Suprapubic skin (tissue), 4 donors: ENCODE measurements at regions not wholly inside any gene's neighbourhood (a gene's known extent, or its start where the extent isn't known, plus 50 kb on each side); places are given as distances from the start of the nearest gene placed in this dataset.

ENCODE experiments used
- DNase-seq, 2 donors: peaks; one replicate each; pipeline ENCODE4 v3.0.0-alpha.2; 2019; ENCODE audit warnings: low spot score in 2 of 2
- H3K27ac ChIP-seq: fragments of 200-600 bp; sonication (generic); one replicate; pipeline ENCODE4 v1.5.1; 2019
- H3K27me3 ChIP-seq: fragments of 200-600 bp; sonication (generic); one replicate; pipeline ENCODE4 v1.5.1; 2019
- H3K36me3 ChIP-seq: fragments of 200-600 bp; sonication (generic); one replicate; pipeline ENCODE4 v1.5.1; 2019
- H3K4me1 ChIP-seq: fragments of 200-600 bp; sonication (generic); one replicate; pipeline ENCODE4 v1.5.1; 2019
- H3K4me3 ChIP-seq: fragments of 200-600 bp; sonication (generic); one replicate; pipeline ENCODE4 v1.5.1; 2019; ENCODE audit warnings: mild to moderate bottlenecking
- H3K9me3 ChIP-seq: fragments of 200-600 bp; sonication (generic); one replicate; pipeline ENCODE4 v1.5.1; 2019
- CTCF ChIP-seq, 2 donors: fragments of 200-600 bp in 1 of 2; fragments of 450-650 bp in 1 of 2; sonication (generic) in 1 of 2; IDR thresholded peaks; one replicate each; pipeline ENCODE4 v1.5.1; 2016 to 2019; ENCODE audit warnings: antibody characterized with exemption in 2 of 2, mild to moderate bottlenecking in 1 of 2, moderate library complexity in 1 of 2
- EP300 ChIP-seq: sonication (generic); formaldehyde crosslinking; IDR thresholded peaks from one replicate; pipeline ENCODE4 v1.6.1; 2017; ENCODE audit warnings: antibody characterized with exemption
- POLR2A ChIP-seq, 2 donors: fragments of 450-650 bp; IDR thresholded peaks; one replicate each; pipeline ENCODE4 v1.6.1; 2017; ENCODE audit warnings: antibody characterized with exemption in 2 of 2, mild to moderate bottlenecking in 2 of 2, moderate library complexity in 2 of 2
- POLR2AphosphoS5 ChIP-seq, 3 donors: sonication (generic); formaldehyde crosslinking; IDR thresholded peaks; one replicate each; pipeline ENCODE4 v1.6.1; 2017; ENCODE audit warnings: antibody characterized with exemption in 3 of 3
- WGBS: methylation state at CpG from one replicate; pipeline ENCODE4 v1.1.5; 2018; 5-methylcytosine and 5-hydroxymethylcytosine counted together

DNA sequence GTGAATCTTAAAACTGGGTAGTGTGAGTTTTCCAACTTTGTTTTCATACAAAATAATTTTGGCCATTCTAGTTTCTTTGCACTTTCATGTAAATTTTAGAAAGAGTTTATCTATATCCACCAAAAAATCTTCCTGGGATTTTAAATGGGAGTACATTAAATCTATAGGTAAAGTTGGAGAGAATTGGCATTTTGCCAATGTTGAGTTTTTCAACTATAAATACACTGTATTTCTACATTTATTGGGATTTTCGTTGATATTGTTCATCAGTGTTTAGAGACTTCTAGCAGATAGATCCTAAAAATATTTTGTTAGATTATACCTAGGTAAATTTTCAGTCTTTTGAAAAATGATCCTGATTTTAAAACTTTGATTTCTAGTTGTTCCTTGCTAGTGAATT lies 83.1 kb upstream of the CCDC54 start:
- TF ChIP-seq EP300 (no peak), POLR2AphosphoS5 (IDR thresholded peaks at IDR 0.05) (no peak), CTCF (IDR thresholded peaks at IDR 0.05) (no peak), POLR2A (IDR thresholded peaks at IDR 0.05) (no peak)
- Histone ChIP-seq H3K36me3 (no peaks in the 10 kb centered on the region), H3K27ac (no peak overlapping the region), H3K4me3 (no peak overlapping the region), H3K27me3 (no peaks in the 10 kb centered on the region), H3K9me3 (no peaks in the 10 kb centered on the region), H3K4me1 (no peaks in the 10 kb centered on the region)
- DNase-seq: no peak
- 65% methylated on average over 1 of the region's 1 CpG for WGBS

DNA sequence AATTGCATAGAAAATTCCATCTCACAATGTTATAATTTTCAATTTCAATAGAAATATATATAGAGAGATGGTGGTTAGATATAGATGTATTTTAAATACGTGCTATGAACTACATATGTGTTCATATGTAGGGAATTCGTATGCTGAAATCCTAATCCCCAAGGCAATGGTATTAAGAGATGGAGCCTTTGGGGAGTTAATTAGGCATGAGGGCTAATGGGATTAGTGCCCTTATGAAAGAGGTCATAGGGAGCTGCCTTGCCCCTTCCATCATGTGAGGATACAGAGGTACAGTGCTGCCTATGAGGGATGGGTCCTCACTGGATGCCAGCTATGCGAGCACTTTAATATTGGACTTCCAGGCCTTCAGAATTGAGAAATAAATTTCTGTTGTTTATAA lies 79.6 kb upstream of the CCDC54 start:
- Histone ChIP-seq H3K4me3 (no peak overlapping the region), H3K27me3 (no peaks in the 10 kb centered on the region), H3K36me3 (no peaks in the 10 kb centered on the region), H3K4me1 (no peaks in the 10 kb centered on the region), H3K27ac (no peak overlapping the region), H3K9me3 (no peaks in the 10 kb centered on the region)
- TF ChIP-seq POLR2A (IDR thresholded peaks at IDR 0.05) (no peak), EP300 (no peak)
- 89% methylated on average over 3 of the region's 3 CpGs for WGBS
- no peak for DNase-seq

DNA sequence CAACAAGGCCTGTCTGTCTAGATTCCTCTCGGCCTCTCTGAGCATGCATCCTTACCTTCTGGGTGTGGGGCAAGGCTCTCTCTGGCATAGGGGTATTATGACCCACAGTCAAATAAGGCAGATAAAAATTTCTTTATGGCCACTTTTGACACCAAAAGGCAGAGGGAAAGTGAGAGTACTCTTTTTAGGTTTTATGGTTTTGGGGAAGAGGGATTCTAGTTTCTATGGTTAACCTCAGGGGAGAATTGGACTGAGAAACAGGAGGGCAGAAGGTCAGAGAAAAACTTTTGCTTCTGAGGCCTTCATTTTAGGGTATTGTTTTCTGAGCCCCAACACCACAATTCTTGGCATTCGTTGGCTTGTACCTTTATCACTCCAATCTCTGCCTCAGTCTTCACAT lies 70.0 kb upstream of the CCDC54 start:
- no peak for TF ChIP-seq POLR2AphosphoS5 (IDR thresholded peaks at IDR 0.05)
- TF ChIP-seq POLR2A (IDR thresholded peaks at IDR 0.05): no peak
- no peak for TF ChIP-seq EP300
- WGBS: 86% methylated on average over 2 of the region's 2 CpGs

DNA sequence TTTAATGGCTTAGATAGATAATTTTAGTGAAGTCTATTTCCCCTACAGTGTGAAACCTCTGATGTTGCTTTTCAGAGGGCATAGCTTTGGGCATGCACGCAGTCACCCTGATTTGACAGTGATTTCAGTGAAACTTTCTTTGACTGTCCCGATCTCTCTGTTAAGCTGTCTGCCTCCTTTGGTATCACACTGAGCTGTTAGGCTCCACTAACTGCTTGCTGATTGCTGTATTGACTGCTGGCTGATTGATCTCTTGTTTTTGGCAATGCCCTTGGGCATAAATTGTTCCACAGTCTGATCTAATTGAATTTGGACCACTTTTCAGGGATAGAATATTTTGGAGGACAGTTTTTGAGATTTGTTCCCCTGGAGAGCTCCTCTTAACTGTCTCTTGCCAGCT lies 68.5 kb upstream of the CCDC54 start:
- WGBS: 68% methylated on average over 2 of the region's 2 CpGs
- no peak overlapping the region for H3K27ac ChIP-seq
- H3K27me3 ChIP-seq: no peaks in the 10 kb centered on the region
- no peak for DNase-seq
- no peak for TF ChIP-seq CTCF (IDR thresholded peaks at IDR 0.05)
- TF ChIP-seq EP300: no peak
- TF ChIP-seq POLR2A (IDR thresholded peaks at IDR 0.05): no peak
- no peak for TF ChIP-seq POLR2AphosphoS5 (IDR thresholded peaks at IDR 0.05)
- no peak overlapping the region for H3K4me3 ChIP-seq
- no peaks in the 10 kb centered on the region for H3K4me1 ChIP-seq
- H3K36me3 ChIP-seq: no peaks in the 10 kb centered on the region
- no peaks in the 10 kb centered on the region for H3K9me3 ChIP-seq

More for the DNA sequence above, 70.0 kb upstream of the CCDC54 start:
- no peaks in the 10 kb centered on the region for H3K27me3 ChIP-seq
- H3K36me3 ChIP-seq: no peaks in the 10 kb centered on the region
- no peak for DNase-seq
- no peaks in the 10 kb centered on the region for H3K9me3 ChIP-seq
- H3K4me3 ChIP-seq: no peak overlapping the region
- H3K27ac ChIP-seq: no peak overlapping the region
- H3K4me1 ChIP-seq: no peaks in the 10 kb centered on the region

GRCh38 chr3:107309312-107309711 lies 67.9 kb upstream of the CCDC54 start:
- no peak for TF ChIP-seq POLR2A (IDR thresholded peaks at IDR 0.05)
- no peak for TF ChIP-seq CTCF (IDR thresholded peaks at IDR 0.05)
- TF ChIP-seq EP300: no peak
- TF ChIP-seq POLR2AphosphoS5 (IDR thresholded peaks at IDR 0.05): no peak
- Histone ChIP-seq H3K27ac (no peak overlapping the region), H3K9me3 (no peaks in the 10 kb centered on the region), H3K27me3 (no peaks in the 10 kb centered on the region), H3K36me3 (no peaks in the 10 kb centered on the region), H3K4me3 (no peak overlapping the region), H3K4me1 (no peaks in the 10 kb centered on the region)
- 88% methylated on average over 1 of the region's 1 CpG for WGBS
- no peak for DNase-seq

- no peak overlapping the region for H3K27ac ChIP-seq
- WGBS: 45% methylated on average over 3 of the region's 3 CpGs
- H3K4me3 ChIP-seq: no peak overlapping the region
- no peak for DNase-seq
- H3K9me3 ChIP-seq: no peaks in the 10 kb centered on the region
- no peaks in the 10 kb centered on the region for H3K27me3 ChIP-seq
- H3K4me1 ChIP-seq: no peaks in the 10 kb centered on the region
- H3K36me3 ChIP-seq: no peaks in the 10 kb centered on the region
- TF ChIP-seq EP300 (no peak), CTCF (IDR thresholded peaks at IDR 0.05) (no peak), POLR2AphosphoS5 (IDR thresholded peaks at IDR 0.05) (no peak), POLR2A (IDR thresholded peaks at IDR 0.05) (no peak)
These were observed 63.5 kb upstream of the CCDC54 start for GRCh38 chr3:107313711-107314110.
